GM18507 (cell line): ENCODE measurements at regions not wholly inside any gene's neighbourhood (a gene's known extent, or its start where the extent isn't known, plus 50 kb on each side); places are given as distances from the start of the nearest gene placed in this dataset.

Experiments
- DNase-seq: peaks from one replicate; pipeline ENCODE4 v3.0.0; 2011; ENCODE audit warnings: low read depth; ENCODE audit not compliant: insufficient read length; ENCODE audit errors: extremely low spot score
- FAIRE-seq: peaks from 2 replicates; lab custom pipeline; 2011; peaks lifted over from hg19 to GRCh38; lab: Jason Lieb, UNC

DNA sequence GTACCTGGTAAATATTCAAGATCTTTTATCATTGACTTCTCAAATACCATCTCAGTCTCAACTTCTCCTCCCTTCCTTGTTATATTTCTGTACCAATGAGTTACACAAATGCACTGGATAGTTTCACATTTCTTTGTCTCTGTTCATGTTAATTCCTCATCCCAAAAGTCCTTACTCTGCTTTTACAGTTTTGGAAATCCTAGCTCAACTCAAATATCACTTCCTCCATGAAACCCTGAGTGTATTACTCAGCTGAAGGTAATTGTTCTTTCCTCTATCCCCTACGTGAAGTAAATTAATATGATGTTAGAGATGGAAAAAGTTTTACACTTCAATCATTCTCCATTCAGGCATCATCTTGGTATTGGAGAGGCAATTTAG lies 241.5 kb downstream of the TLE4 start:
- DNase-seq (no peak), FAIRE-seq (no peak)

DNA sequence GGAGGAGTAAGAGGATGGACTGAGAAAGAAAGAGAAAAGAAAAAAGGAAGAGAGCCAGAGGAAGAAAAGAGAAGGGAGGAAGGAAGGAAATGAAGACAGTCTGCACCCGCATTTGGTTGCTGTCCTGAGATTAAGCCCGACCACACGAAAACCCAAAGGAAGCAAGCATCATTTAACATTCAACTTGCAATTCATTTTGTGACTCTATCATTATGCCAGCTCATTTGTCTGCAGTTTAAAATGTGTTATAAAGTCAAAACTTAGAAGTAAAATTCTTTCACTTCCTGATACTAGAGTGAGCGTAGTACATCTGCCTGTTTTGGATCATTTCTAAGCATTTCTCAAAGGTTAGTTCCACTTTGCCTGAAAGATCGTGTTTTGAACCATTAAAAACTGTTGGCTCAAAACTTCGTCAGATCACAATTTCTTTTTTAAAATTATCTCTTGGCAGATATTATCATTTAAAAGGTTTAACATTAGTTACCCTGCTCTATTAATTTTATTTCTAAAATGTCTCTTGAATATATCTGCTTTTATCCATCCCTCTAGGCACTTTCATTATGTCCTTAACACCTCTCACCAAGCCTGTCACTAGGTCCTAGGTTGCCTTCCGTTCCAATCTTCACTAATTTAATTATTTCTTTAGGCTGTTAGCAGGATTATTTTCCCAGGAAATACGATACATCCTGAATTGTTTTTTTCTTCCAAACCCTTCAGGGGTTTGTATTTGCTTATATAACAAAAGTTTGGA lies 240.9 kb downstream of the TLE4 start:
- FAIRE-seq (peak; percentile 95), DNase-seq (peak; percentile 23)

DNA sequence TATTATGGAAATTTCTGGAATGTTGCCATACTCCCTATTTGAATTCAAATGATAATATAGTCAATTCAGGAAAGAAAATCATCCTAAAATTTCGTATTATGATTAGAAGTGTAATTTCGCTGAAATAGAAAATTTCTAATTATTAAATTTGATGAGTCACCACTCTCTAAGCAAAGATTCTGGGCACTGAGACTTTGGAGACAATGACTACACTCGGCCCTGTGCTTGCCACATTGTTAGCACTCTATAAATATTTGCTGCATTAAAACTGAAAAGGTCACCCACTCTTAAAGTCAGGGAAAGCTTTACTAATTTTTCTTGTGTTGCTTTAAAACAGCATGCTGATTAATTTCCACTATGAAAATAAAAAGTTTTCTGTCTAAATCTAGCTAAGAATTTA lies 240.3 kb downstream of the TLE4 start:
- no peak for DNase-seq
- no peak for FAIRE-seq

DNA sequence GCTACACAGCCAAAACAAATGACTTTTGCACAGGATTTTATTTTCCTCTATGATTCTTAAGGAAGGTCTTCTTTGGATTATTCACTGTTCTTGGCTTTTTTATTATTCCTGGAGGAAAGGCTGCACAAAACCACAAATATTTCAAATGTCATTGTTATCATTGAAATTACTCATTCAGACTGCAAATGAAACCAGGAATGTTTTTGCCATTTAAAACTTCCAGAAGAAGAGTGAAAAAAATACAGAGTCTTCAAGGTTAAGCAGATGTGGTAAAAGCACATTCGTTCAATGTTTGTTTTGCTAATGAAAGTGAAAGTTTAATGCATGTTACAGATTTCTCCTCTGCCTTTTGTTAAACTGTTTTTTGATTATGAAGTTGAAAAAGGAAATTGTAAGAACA lies 238.2 kb downstream of the TLE4 start:
- FAIRE-seq: peak; percentile 24
- no peak for DNase-seq

DNA sequence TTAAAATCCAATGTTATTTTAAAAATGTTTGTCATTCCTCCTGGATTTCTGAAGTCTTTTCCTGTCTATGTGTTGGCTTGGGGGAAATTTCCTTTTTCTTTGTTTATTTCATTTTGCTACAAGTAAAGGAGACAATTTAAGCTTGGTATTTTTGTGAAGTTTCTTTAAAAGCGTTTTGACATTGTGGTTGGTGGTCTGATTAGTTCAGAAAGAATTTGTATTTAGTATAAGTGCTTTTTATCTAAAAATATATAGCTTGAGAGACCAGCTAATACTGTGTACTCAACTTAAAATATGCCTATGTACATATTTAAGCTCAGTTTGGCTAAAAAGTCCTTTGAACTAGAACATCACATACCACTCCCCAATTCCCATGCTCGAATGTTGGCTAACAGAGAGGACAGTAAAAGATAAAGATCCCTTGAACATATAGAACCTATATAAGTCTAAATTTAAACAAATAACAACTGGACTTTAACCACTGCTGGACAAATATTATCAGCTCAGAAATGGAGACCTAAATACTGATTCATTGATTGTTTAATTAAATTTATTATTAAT lies 237.6 kb downstream of the TLE4 start:
- no peak for FAIRE-seq
- DNase-seq: no peak

DNA sequence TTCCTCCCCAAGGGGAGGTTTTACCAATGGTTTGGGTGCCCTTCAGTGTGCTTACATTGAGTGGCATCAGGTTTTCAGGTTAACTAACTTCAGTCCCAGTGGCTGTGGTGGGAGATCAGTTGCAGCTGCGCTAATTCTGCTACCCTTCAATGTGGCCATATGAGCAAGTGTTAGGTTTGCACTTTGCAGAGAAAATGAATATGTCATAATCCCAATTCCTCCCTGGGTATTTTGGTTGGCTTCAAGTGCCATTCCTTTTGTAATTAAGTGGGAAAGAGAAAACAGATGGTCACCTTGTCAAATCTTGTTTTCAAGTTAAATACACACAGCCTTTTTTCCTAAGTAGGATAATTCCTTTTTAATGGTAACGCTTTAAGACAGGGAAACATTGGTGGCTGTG lies 236.2 kb downstream of the TLE4 start:
- FAIRE-seq (no peak), DNase-seq (no peak)

DNA sequence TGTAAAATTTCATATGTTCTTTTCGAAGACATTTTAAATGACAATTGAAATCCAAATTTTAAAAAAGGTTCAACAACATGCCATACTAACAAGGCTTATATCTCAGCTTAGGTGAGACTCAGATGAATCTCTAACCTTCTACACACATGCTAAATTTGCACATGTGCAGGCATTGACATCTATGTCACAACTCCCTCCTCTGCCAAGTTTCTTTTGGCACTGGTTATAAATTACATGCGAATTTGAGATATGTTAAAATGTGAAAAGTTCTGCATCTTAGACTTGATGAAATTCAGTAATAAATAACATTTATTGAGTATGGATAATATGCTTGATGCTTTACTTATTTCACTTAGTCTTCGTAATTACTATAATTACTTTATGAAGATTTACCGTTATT lies 234.3 kb downstream of the TLE4 start:
- no peak for FAIRE-seq
- DNase-seq: no peak

DNA sequence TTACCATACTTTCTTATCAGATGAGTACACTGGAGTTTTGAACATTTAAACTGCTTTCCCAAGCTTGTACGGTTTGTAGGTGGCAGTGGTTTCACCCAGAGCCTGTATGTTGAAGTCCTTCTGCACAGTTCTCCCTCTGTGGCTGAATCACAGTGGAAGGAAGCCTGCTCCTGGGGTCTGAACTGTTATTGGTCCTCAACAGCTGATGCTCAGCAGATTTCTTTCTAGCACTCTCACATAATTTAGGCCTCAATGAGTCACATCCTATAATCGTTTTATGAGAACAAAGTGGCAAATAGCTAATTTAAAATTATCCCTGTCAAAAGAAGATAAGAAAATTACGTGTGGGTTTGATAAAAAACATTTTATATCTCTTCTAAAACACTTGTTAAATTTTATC lies 229.7 kb downstream of the TLE4 start:
- FAIRE-seq (no peak), DNase-seq (no peak)

DNA sequence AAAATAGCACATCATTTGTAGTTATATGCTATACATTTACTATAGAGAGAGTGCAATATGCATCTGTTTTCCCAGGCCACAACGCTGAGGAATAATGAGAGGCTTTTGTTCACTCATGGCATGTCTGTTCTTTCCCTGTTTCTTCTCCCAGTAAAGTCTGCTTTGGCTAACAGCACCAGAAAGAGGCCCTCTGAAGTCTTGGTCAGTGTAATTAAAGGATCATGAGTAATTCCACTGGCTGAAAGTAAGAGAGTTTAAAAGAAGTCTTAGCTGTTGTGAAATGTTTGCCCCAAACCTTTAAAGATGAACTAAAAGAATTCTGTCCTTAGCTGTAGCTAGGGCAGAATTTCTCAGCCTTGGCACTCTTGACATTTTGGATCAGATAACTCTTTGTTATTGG lies 228.8 kb downstream of the TLE4 start:
- DNase-seq: no peak
- no peak for FAIRE-seq

DNA sequence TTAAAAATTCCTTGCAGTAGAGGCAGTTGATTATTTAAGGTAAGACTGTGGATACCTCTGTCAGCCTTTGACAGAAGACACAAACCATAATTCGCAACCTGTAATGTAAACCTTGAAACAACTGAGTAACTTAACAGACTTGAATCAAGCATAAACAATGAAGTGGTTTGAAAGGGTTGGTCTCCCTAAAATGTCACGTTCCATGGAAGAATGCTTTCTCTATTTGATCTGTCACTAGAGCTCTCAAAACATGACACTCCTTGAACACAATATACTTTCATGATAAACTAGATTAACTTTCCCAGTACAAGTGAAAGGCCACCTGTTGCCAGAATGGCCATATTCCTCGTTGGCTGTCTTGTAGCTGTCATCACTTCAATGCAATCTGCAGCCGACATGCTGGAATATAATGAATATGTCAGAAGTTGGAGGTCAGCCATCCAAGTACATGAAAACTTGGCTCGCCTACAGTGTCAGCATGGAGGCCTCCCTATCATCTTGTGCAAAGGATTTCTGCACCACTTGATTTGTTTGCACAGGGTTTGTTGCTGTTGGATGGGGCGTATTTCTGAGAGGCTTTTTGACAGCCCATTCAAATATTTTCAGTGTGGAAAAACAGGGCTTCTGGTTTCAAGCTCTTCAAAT lies 228.0 kb downstream of the TLE4 start:
- no peak for DNase-seq
- no peak for FAIRE-seq

DNA sequence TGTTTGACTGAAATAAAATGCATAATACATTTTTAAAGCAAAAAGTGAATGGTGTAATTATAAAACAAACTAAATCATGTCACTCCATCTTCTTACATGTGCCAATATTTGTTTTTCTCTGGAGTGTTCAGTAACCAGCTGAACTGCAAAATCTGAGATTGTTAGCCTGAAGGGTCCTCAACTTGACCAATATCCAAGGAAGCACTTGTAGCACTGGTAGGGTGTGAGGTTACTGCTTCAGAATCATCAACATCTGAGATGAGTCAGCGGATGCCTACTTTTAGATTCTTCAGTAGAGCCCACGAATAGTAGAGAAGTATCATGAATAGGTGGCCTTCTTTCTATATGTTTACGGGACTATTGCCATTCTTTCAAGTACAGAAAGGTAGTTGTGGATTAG lies 226.7 kb downstream of the TLE4 start:
- DNase-seq (no peak), FAIRE-seq (no peak)

DNA sequence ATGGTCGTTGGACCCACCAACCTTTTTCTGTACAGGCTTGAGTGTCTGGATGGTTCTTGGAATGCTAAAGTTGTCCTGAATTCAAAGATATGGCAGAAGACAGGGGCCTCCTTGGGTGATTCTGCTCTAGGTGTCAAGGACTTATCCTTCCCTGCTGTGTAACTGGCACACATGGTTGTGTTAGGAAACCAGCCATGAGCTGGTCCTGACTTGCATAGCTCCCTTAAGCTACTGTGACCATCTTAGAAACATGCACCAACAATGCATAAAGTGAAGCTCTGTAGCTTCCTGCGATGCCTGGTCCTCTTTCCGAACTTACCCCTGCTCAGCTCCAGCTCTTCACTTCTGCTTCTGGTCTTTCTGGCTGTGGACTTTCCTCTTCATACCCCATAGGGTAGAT lies 224.6 kb downstream of the TLE4 start:
- no peak for DNase-seq
- no peak for FAIRE-seq

DNA sequence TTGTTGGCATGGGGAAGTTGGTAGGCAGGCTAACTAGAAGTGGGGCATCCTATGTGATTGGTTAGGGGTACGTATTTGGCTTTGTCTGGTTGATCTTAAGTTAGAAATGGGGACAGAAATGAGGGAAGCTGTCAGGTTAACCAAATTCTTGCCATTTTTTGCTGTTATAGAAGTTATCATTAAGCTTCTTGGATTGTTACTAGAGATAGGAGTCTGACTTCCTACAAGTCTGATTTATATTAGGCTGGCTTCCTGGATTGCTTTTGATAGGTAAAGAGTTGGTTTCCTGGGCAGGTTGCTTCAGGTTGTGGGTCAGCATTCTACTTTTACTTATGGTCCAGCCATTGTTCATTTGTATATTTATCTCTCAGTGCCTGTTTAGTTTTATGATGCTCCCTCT lies 216.9 kb downstream of the TLE4 start:
- DNase-seq (no peak), FAIRE-seq (no peak)

DNA sequence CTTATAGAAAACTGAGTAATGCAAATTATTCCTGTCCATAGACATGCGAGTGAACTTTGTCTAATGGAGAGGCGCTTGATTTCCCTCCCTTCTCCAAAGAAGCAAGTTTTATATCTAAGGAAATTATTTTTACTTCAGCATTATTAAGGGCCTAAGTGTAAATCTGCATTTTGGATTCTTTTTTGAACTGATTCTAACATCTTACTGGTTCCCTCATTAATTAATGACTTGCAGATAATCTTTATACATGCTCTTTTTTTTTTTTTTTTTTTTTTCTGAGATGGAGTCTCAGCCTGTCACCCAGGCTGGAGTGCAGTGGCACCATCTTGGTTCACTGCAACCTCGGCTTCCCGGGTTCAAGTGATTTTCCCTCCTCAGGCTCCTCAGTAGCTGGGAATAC lies 209.5 kb downstream of the TLE4 start:
- FAIRE-seq: no peak
- no peak for DNase-seq

DNA sequence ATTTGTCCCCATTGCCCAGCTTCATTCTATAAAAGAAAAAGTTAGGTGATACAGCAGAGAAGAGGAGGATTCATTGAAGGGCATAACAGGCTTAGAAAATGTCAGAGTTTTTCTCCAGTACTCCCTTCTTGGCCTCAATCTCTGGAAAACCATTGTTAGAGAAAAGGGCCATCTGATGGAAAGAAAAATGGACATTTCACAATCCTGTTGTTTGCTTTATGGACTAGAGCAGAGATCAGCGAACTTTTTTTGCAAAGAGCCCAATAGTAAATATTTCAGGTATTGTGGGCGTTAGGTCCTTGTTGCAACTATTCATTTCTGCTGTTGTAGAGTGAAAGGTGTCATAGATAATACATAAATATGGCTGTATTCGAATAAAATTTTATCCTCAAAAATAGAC lies 208.8 kb downstream of the TLE4 start:
- no peak for FAIRE-seq

DNA sequence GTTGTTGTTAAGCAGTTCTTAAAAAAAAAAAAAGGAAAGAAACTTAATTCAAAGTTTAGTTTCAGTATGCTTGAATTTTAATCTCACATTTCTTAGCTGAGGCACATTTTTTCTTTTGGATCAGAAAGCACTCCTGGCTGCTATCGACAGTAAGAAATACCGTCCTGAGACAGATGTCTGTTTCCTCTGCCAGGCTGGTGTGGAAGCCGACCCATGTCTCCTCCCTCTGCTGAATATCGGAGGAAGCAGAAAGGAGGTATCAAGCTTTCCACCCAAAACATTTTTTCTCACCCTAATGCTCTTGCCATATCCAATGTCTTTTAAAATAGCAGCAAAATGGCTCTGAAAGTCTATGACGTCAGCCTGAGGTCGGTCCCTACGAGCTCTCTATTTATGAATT lies 208.1 kb downstream of the TLE4 start:
- no peak for FAIRE-seq
- DNase-seq: no peak

More for the DNA sequence above, 208.8 kb downstream of the TLE4 start:
- DNase-seq: no peak

DNA sequence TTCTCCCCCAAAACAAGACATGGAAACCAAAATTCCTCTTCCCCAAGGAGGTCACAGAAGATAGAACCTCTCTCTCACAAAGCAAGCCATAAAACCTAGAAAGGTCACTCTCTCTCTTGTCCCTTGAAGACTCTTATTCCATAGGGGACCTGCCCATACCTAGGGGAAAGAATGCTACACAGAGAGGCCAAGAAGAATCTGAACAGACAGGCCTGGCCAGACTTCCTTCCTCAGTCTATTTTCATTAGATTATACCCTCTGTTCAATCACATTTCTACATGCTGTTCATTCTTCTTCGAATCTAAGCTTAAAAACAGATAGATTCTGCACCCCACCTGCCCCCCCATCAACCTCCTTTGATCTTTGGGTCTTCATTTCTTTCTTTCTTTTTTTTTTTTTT lies 206.8 kb downstream of the TLE4 start:
- FAIRE-seq (no peak), DNase-seq (no peak)

DNA sequence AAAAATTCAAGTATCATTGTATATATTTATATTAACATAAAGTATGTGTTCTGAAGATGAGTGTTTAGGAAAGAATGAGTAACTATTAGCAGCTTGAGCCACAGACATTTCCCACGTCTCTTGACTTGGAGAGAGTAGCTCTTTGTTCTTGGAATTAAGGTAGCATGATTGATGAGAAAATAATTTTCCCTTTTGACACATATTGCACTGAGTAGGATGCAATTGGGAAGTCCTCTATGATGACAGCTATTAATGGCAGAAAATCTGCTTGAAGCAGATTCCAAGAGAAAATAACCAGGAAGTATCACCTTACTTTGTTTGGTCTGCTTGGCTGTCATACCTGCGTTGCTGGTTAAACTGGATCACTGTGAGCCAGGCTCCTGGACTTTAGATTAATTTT lies 204.8 kb downstream of the TLE4 start:
- DNase-seq (no peak), FAIRE-seq (no peak)
